Effector memory CD8-positive, alpha-beta T cell (primary cell): ENCODE measurements at regions not wholly inside any gene's neighbourhood (a gene's known extent, or its start where the extent isn't known, plus 50 kb on each side); places are given as distances from the start of the nearest gene placed in this dataset.

Source experiments
- ATAC-seq: fragments of 150-1000 bp; cut with Tn5 transposase; replicated peaks from 2 replicates; pipeline ENCODE4 v1.10.0; 2021; ENCODE audit warnings: mild to moderate bottlenecking, moderate library complexity
- DNase-seq, 3 experiments: peaks; one replicate each; pipeline ENCODE4 v3.0.0; 2021
- H3K27ac Mint-ChIP-seq, 2 donors: one replicate each; pipeline ENCODE4 v1.8.0; 2022; ENCODE audit warnings: mild to moderate bottlenecking in 2 of 2, mixed read lengths in 2 of 2, moderate library complexity in 2 of 2
- H3K27me3 Mint-ChIP-seq, 2 donors: one replicate each; pipeline ENCODE4 v1.8.0; 2022; ENCODE audit warnings: mixed read lengths in 2 of 2
- H3K36me3 Mint-ChIP-seq: one replicate; pipeline ENCODE4 v1.8.0; 2022; ENCODE audit warnings: mild to moderate bottlenecking, moderate library complexity, mixed read lengths; ENCODE audit not compliant: insufficient read depth
- H3K4me1 Mint-ChIP-seq, 2 donors: one replicate each; pipeline ENCODE4 v1.8.0; 2022; ENCODE audit warnings: low read depth in 2 of 2, mixed read lengths in 2 of 2
- H3K4me3 Mint-ChIP-seq, 2 donors: one replicate each; pipeline ENCODE4 v1.8.0; 2022; ENCODE audit warnings: mild to moderate bottlenecking in 2 of 2, mixed read lengths in 2 of 2, moderate library complexity in 2 of 2
- H3K9me3 Mint-ChIP-seq, 2 donors: one replicate each; pipeline ENCODE4 v1.8.0; 2022; ENCODE audit warnings: mixed read lengths in 2 of 2

GRCh38 chr5:14041528-14042192 is 97.2 kb upstream of the DNAH5 start:
- Mint-ChIP-seq H3K27ac (no peak overlapping the region), H3K36me3 (no peaks in the 10 kb centered on the region), H3K4me1 (no peaks in the 10 kb centered on the region), H3K27me3 (peaks cover 7 to 9% of the 10 kb centered on the region in 2 donors), H3K9me3 (peaks cover 1 to 8% of the 10 kb centered on the region in 2 donors), H3K4me3 (no peak overlapping the region)
- no peak for DNase-seq
- no peak for ATAC-seq

GRCh38 chr5:14040542-14040941 is 96.1 kb upstream of the DNAH5 start:
- Mint-ChIP-seq H3K27me3 (peaks cover under 1 to 7% of the 10 kb centered on the region in 2 donors), H3K36me3 (no peaks in the 10 kb centered on the region)
- ATAC-seq = no peak

GRCh38 chr5:14039576-14039975 is 95.1 kb upstream of the DNAH5 start:
- Mint-ChIP-seq H3K9me3 (peaks cover 0 to 8% of the 10 kb centered on the region in 2 donors), H3K4me1 (no peaks in the 10 kb centered on the region), H3K27ac (no peak overlapping the region), H3K4me3 (no peak overlapping the region), H3K36me3 (no peaks in the 10 kb centered on the region), H3K27me3 (peaks cover 4 to 9% of the 10 kb centered on the region in 2 donors)
- ATAC-seq (no peak), DNase-seq (no peak)

More at GRCh38 chr5:14040542-14040941, 96.1 kb upstream of the DNAH5 start:
- no peaks in the 10 kb centered on the region for H3K4me1 Mint-ChIP-seq
- H3K27ac Mint-ChIP-seq = no peak overlapping the region
- H3K4me3 Mint-ChIP-seq = no peak overlapping the region
- DNase-seq = no peak
- H3K9me3 Mint-ChIP-seq = peaks cover 0 to 8% of the 10 kb centered on the region in 2 donors

- Mint-ChIP-seq H3K4me3 (no peak overlapping the region), H3K9me3 (peaks cover 0 to 8% of the 10 kb centered on the region in 2 donors), H3K27ac (no peak overlapping the region), H3K27me3 (peaks cover 7 to 14% of the 10 kb centered on the region in 2 donors), H3K4me1 (no peaks in the 10 kb centered on the region), H3K36me3 (no peaks in the 10 kb centered on the region)
- DNase-seq (no peak), ATAC-seq (no peak)
Observed at GRCh38 chr5:14039063-14039462, 94.6 kb upstream of the DNAH5 start.

- DNase-seq = no peak
- peaks cover 11 to 17% of the 10 kb centered on the region in 2 donors for H3K27me3 Mint-ChIP-seq
- peaks cover 0 to 8% of the 10 kb centered on the region in 2 donors for H3K9me3 Mint-ChIP-seq
- no peaks in the 10 kb centered on the region for H3K4me1 Mint-ChIP-seq
- H3K27ac Mint-ChIP-seq = no peak overlapping the region
- H3K4me3 Mint-ChIP-seq = no peak overlapping the region
- no peaks in the 10 kb centered on the region for H3K36me3 Mint-ChIP-seq
- no peak for ATAC-seq
Observed at GRCh38 chr5:14038341-14038959, 94.0 kb upstream of the DNAH5 start.

GRCh38 chr5:14036947-14037346 is 92.5 kb upstream of the DNAH5 start:
- H3K36me3 Mint-ChIP-seq = no peaks in the 10 kb centered on the region
- no peak for ATAC-seq

GRCh38 chr5:14036514-14036913 is 92.0 kb upstream of the DNAH5 start:
- no peaks in the 10 kb centered on the region for H3K36me3 Mint-ChIP-seq
- no peak for ATAC-seq

More at GRCh38 chr5:14036947-14037346, 92.5 kb upstream of the DNAH5 start:
- H3K9me3 Mint-ChIP-seq = peaks cover 0 to 8% of the 10 kb centered on the region in 2 donors
- peaks cover 15 to 16% of the 10 kb centered on the region in 2 donors for H3K27me3 Mint-ChIP-seq
- H3K27ac Mint-ChIP-seq = no peak overlapping the region
- H3K4me3 Mint-ChIP-seq = no peak overlapping the region
- no peak for DNase-seq
- no peaks in the 10 kb centered on the region for H3K4me1 Mint-ChIP-seq

GRCh38 chr5:14035859-14036503 is 91.5 kb upstream of the DNAH5 start:
- Mint-ChIP-seq H3K36me3 (no peaks in the 10 kb centered on the region), H3K27ac (no peak overlapping the region), H3K9me3 (peaks cover 0 to 2% of the 10 kb centered on the region in 2 donors), H3K27me3 (peaks cover 15 to 16% of the 10 kb centered on the region in 2 donors), H3K4me3 (no peak overlapping the region), H3K4me1 (no peaks in the 10 kb centered on the region)
- DNase-seq = no peak
- no peak for ATAC-seq

More at GRCh38 chr5:14036514-14036913, 92.0 kb upstream of the DNAH5 start:
- no peaks in the 10 kb centered on the region for H3K4me1 Mint-ChIP-seq
- H3K27me3 Mint-ChIP-seq = peaks cover 15 to 16% of the 10 kb centered on the region in 2 donors
- no peak for DNase-seq
- H3K9me3 Mint-ChIP-seq = peaks cover 0 to 7% of the 10 kb centered on the region in 2 donors
- no peak overlapping the region for H3K27ac Mint-ChIP-seq
- H3K4me3 Mint-ChIP-seq = no peak overlapping the region

- Mint-ChIP-seq H3K4me3 (no peak overlapping the region), H3K9me3 (no peaks in the 10 kb centered on the region), H3K36me3 (no peaks in the 10 kb centered on the region), H3K27ac (no peak overlapping the region), H3K27me3 (peaks cover 23% of the 10 kb centered on the region in 2 donors), H3K4me1 (no peaks in the 10 kb centered on the region)
- DNase-seq = no peak
- no peak for ATAC-seq
Observed at GRCh38 chr5:14034963-14035362, 90.5 kb upstream of the DNAH5 start.

- no peak overlapping the region for H3K27ac Mint-ChIP-seq
- no peaks in the 10 kb centered on the region for H3K36me3 Mint-ChIP-seq
- H3K4me1 Mint-ChIP-seq = no peaks in the 10 kb centered on the region
- no peak for DNase-seq
- no peak for ATAC-seq
- H3K4me3 Mint-ChIP-seq = no peak overlapping the region
- H3K9me3 Mint-ChIP-seq = peaks cover 0 to 6% of the 10 kb centered on the region in 2 donors
- peaks cover 24 to 29% of the 10 kb centered on the region in 2 donors for H3K27me3 Mint-ChIP-seq
Observed at GRCh38 chr5:14032918-14033317, 88.4 kb upstream of the DNAH5 start.

- no peak overlapping the region for H3K27ac Mint-ChIP-seq
- H3K9me3 Mint-ChIP-seq = peaks cover 0 to 6% of the 10 kb centered on the region in 2 donors
- H3K4me1 Mint-ChIP-seq = no peaks in the 10 kb centered on the region
- H3K36me3 Mint-ChIP-seq = no peaks in the 10 kb centered on the region
- no peak overlapping the region for H3K4me3 Mint-ChIP-seq
- DNase-seq = no peak
- no peak for ATAC-seq
- H3K27me3 Mint-ChIP-seq = peaks cover 17 to 22% of the 10 kb centered on the region in 2 donors
Observed at GRCh38 chr5:14028938-14029584, 84.6 kb upstream of the DNAH5 start.

- H3K27me3 Mint-ChIP-seq = peaks cover 12 to 16% of the 10 kb centered on the region in 2 donors
- no peaks in the 10 kb centered on the region for H3K36me3 Mint-ChIP-seq
- H3K9me3 Mint-ChIP-seq = peaks cover 2 to 6% of the 10 kb centered on the region in 2 donors
- DNase-seq = no peak
- H3K4me1 Mint-ChIP-seq = no peaks in the 10 kb centered on the region
- no peak overlapping the region for H3K27ac Mint-ChIP-seq
- no peak for ATAC-seq
- H3K4me3 Mint-ChIP-seq = no peak overlapping the region
Observed at GRCh38 chr5:14028188-14028587, 83.7 kb upstream of the DNAH5 start.

GRCh38 chr5:14025569-14026286 is 81.2 kb upstream of the DNAH5 start:
- H3K27me3 Mint-ChIP-seq = peaks cover 8 to 13% of the 10 kb centered on the region in 2 donors

More at GRCh38 chr5:14025569-14026286, 81.2 kb upstream of the DNAH5 start:
- no peak for DNase-seq
- Mint-ChIP-seq H3K36me3 (no peaks in the 10 kb centered on the region), H3K27ac (no peak overlapping the region), H3K9me3 (peaks cover 2 to 6% of the 10 kb centered on the region in 2 donors), H3K4me3 (no peak overlapping the region), H3K4me1 (no peaks in the 10 kb centered on the region)
- ATAC-seq = no peak
